ENCODE measurements at regions not wholly inside any gene's neighbourhood (a gene's known extent, or its start where the extent isn't known, plus 50 kb on each side); places are given as distances from the start of the nearest gene placed in this dataset.

DNA sequence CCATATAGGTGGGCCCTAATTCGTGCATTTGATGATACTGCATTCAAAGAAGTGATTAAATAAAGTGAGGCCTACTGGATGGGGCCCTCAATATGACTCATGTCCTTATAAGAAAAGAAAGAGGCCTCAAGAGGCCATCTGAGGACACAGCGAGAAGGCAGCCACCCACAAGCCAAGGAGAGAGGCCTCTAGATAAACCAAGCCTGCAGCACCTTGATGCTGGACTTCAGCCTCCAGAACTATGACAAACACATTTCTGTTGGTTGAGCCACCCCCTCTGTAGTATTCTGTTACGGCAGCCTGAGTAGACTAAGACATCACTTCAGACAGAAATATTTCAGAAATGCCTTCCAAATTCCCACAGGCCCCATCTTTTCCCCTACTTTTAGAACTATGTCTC, 82.5 kb upstream of the PLEKHG1 start:
- H2AFZ ChIP-seq (ENCODE audit: low read depth, low read length, poor library complexity, severe bottlenecking), result no peak overlapping the region
- DNase-seq (ENCODE audit: low read depth, low spot score), result no peak
- no peak overlapping the region for H3K4me2 ChIP-seq (ENCODE audit: low read length)
- no peak for TF ChIP-seq ZBTB33 (IDR thresholded peaks at IDR 0.05; ENCODE audit: extremely low read depth, insufficient replicate concordance, low read length)
- TF ChIP-seq FOSL1 (IDR thresholded peaks at IDR 0.05; ENCODE audit: low read depth), result no peak
- no peak for TF ChIP-seq MAX (IDR thresholded peaks at IDR 0.05)
- TF ChIP-seq EZH2phosphoT487 (IDR thresholded peaks at IDR 0.05; ENCODE audit: borderline replicate concordance), result no peak
- no peak for TF ChIP-seq ZFX (IDR thresholded peaks at IDR 0.05)
- no peak for TF ChIP-seq EGR1 (IDR thresholded peaks at IDR 0.05; ENCODE audit: low read depth)
- no peak for TF ChIP-seq JUND (IDR thresholded peaks at IDR 0.05)
- TF ChIP-seq CBX3 (IDR thresholded peaks at IDR 0.05; ENCODE audit: low read depth), result no peak
- TF ChIP-seq POLR2AphosphoS5 (IDR thresholded peaks at IDR 0.05; ENCODE audit: low read depth, low read length), result no peak
- TF ChIP-seq TCF7L2 (IDR thresholded peaks at IDR 0.05; ENCODE audit: borderline replicate concordance, extremely low read depth, insufficient read depth, insufficient read length), result no peak
- TF ChIP-seq RAD21 (IDR thresholded peaks at IDR 0.05; ENCODE audit: low read depth), result no peak
- no peak for TF ChIP-seq REST (IDR thresholded peaks at IDR 0.05; ENCODE audit: low read depth)
- no peak for TF ChIP-seq POLR2A (IDR thresholded peaks at IDR 0.05; ENCODE audit: borderline replicate concordance, extremely low read depth, insufficient read depth, insufficient read length)
- H3K4me1 ChIP-seq (ENCODE audit: control insufficient read depth in 1 of 2, insufficient read depth in 2 of 2, low read length in 2 of 2), result peaks cover 0 to 12% of the 10 kb centered on the region in 2 experiments; a peak in 2 of 4 replicates
- intact Hi-C loops (cut with micrococcal nuclease), result no loop called here
- H4K20me1 ChIP-seq (ENCODE audit: insufficient read depth), result no peaks in the 10 kb centered on the region
- ChIA-PET CTCF (no interaction called here), POLR2A (no interaction called here), RAD21 (ENCODE audit: low non-redundant PET in 1 of 2, low total read pairs in 2 of 2, uncharacterized antibody in 2 of 2, unreplicated experiment in 2 of 2) (no interaction called here)
- H3K9ac ChIP-seq (ENCODE audit: low read length), result no peak overlapping the region
- no peaks in the 10 kb centered on the region for H3K79me2 ChIP-seq (ENCODE audit: insufficient read depth, low read length)
- no peak overlapping the region for H3K27ac ChIP-seq (ENCODE audit: low read depth, low read length)
- no peaks in the 10 kb centered on the region for H3K27me3 ChIP-seq (ENCODE audit: insufficient read depth, low read length)
- H3K36me3 ChIP-seq (ENCODE audit: control insufficient read depth in 1 of 2, insufficient read depth in 2 of 2, low read length in 2 of 2), result no peaks in the 10 kb centered on the region
- ATAC-seq, result no peak
- H3K9me2 ChIP-seq (ENCODE audit: insufficient read depth), result no peaks in the 10 kb centered on the region; the same call in 1 of the 2 replicates
- H3K9me3 ChIP-seq (ENCODE audit: control insufficient read depth in 1 of 2, insufficient read depth in 1 of 2, low read depth in 1 of 2, low read length in 2 of 2), result no peaks in the 10 kb centered on the region
- BruUV-seq (replicated peaks), result no TSS peak
- H3K4me3 ChIP-seq (replicated peaks in 1 of 2; ENCODE audit: low read depth in 1 of 2, low read length in 2 of 2), result no peak overlapping the region
